ENCODE measurements at regions not wholly inside any gene's neighbourhood (a gene's known extent, or its start where the extent isn't known, plus 50 kb on each side); places are given as distances from the start of the nearest gene placed in this dataset.

DNA sequence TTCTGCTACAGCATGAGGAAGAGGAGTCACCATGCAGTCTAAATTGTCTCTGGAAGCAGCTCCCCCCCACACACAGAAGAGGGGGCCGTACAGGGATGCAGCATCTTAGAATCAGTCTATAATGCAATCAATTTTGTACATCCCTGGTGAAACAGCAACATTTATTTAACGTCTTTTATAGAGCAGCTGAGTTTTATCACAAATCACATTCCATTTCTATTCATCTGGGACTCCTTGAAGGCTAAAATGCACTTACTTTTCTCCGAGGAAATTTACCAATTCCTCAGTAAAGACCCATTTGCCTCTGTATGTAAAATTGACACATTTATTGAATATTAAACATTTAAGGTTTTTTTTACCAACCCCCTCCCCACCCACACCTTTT lies 193.9 kb downstream of the PHETA1 start:
- H3K18ac ChIP-seq (ENCODE audit: low read length), result no peak overlapping the region
- H2BK12ac ChIP-seq (ENCODE audit: low read length), result no peak overlapping the region
- no peak overlapping the region for H3K9ac ChIP-seq (ENCODE audit: low read length)
- H3K4me3 ChIP-seq (ENCODE audit: low read depth, low read length), result no peak overlapping the region
- no peak overlapping the region for H2AK5ac ChIP-seq (ENCODE audit: low read length)
- no peaks in the 10 kb centered on the region for H3K36me3 ChIP-seq (ENCODE audit: control insufficient read depth in 1 of 2, insufficient read depth in 2 of 2, low read length in 2 of 2)
- H3K4me1 ChIP-seq (ENCODE audit: control insufficient read depth in 1 of 2, insufficient read depth in 2 of 2, low read length in 2 of 2), result peaks cover 0 to 3% of the 10 kb centered on the region in 2 experiments
- H4K91ac ChIP-seq (ENCODE audit: low read depth, low read length), result no peak overlapping the region
- no peak overlapping the region for H3K4ac ChIP-seq (ENCODE audit: low read depth, low read length)
- no peak overlapping the region for H3K27ac ChIP-seq (ENCODE audit: low read depth, low read length)
- no peak overlapping the region for H3K23ac ChIP-seq (ENCODE audit: low read length)
- no peak overlapping the region for H4K12ac ChIP-seq (ENCODE audit: low read depth, low read length)
- no peaks in the 10 kb centered on the region for H3K79me2 ChIP-seq (ENCODE audit: control insufficient read depth, insufficient read depth, low read length, poor library complexity)
- no peak overlapping the region for H3K4me2 ChIP-seq (ENCODE audit: low read length)
- no peak overlapping the region for H2AFZ ChIP-seq (ENCODE audit: insufficient read depth, low read length, poor library complexity)
- H3K14ac ChIP-seq (ENCODE audit: low read length), result no peak overlapping the region
- DNase-seq, result no peak
- H2BK120ac ChIP-seq (ENCODE audit: insufficient read depth, low read length, poor library complexity), result no peak overlapping the region
- no peak overlapping the region for H2BK5ac ChIP-seq (ENCODE audit: low read depth, low read length, poor library complexity)
- H4K8ac ChIP-seq (ENCODE audit: low read depth, low read length), result no peak overlapping the region
- no peaks in the 10 kb centered on the region for H3K27me3 ChIP-seq (ENCODE audit: insufficient read depth, low read length)
- H3K9me3 ChIP-seq (ENCODE audit: insufficient read depth, low read depth, low read length), result no peaks in the 10 kb centered on the region
- H3K79me1 ChIP-seq (ENCODE audit: low read length), result no peaks in the 10 kb centered on the region
- no CpG with 5 or more reads among the region's 3 CpGs for WGBS (ENCODE audit: extremely low coverage, insufficient coverage, insufficient read length)

DNA sequence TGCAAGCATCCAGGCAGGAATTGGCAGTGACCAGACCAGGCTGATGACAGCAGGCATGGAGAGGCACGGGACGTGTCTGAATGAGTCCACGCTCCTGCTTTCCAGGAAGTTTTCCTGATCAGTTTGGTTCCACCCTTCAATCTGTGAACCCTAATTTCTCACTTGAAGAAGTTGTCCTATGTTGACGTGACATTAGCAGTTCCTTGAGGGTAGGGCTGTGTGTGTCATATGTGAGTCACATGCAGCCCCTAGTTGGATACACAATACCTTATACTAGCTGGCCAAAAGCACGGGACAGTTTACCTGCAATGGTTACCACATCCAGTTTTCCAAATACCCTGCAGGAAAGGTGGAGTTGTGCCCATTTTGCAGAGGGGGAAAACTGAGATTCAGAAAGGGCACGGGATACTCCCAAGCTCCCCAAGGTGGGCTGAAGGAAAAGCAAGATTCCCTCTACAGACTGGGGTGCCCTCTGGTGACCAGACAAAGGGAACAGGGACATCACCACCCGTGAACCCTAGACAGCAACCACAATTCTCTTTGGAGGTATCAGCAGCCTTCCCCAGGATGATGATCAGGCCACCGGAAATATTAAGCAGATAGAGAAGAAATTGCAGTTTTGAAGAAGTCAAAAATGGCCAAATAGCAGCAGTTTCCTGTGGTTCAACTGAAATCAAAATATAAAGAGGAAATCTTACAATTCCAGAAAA lies 194.5 kb downstream of the PHETA1 start:
- no peak overlapping the region for H2AFZ ChIP-seq (ENCODE audit: insufficient read depth, low read length, poor library complexity)
- no peak overlapping the region for H2BK12ac ChIP-seq (ENCODE audit: low read length)
- H3K23ac ChIP-seq (ENCODE audit: low read length), result no peak overlapping the region
- H2BK5ac ChIP-seq (ENCODE audit: low read depth, low read length, poor library complexity), result no peak overlapping the region
- H4K91ac ChIP-seq (ENCODE audit: low read depth, low read length), result no peak overlapping the region
- H3K14ac ChIP-seq (ENCODE audit: low read length), result no peak overlapping the region
- no peak overlapping the region for H4K12ac ChIP-seq (ENCODE audit: low read depth, low read length)
- no peak overlapping the region for H2BK120ac ChIP-seq (ENCODE audit: insufficient read depth, low read length, poor library complexity)
- no peak overlapping the region for H3K4me3 ChIP-seq (ENCODE audit: low read depth, low read length)
- no peak overlapping the region for H3K4ac ChIP-seq (ENCODE audit: low read depth, low read length)
- no peaks in the 10 kb centered on the region for H3K36me3 ChIP-seq (ENCODE audit: control insufficient read depth in 1 of 2, insufficient read depth in 2 of 2, low read length in 2 of 2)
- no peaks in the 10 kb centered on the region for H3K79me2 ChIP-seq (ENCODE audit: control insufficient read depth, insufficient read depth, low read length, poor library complexity)
- H3K9me3 ChIP-seq (ENCODE audit: insufficient read depth, low read depth, low read length), result no peaks in the 10 kb centered on the region
- H3K27me3 ChIP-seq (ENCODE audit: insufficient read depth, low read length), result no peaks in the 10 kb centered on the region
- no peak overlapping the region for H4K8ac ChIP-seq (ENCODE audit: low read depth, low read length)
- H3K79me1 ChIP-seq (ENCODE audit: low read length), result no peaks in the 10 kb centered on the region
- H3K18ac ChIP-seq (ENCODE audit: low read length), result no peak overlapping the region
- no peak overlapping the region for H3K9ac ChIP-seq (ENCODE audit: low read length)
- peaks cover 0 to 3% of the 10 kb centered on the region in 2 experiments for H3K4me1 ChIP-seq (ENCODE audit: control insufficient read depth in 1 of 2, insufficient read depth in 2 of 2, low read length in 2 of 2)
- no peak overlapping the region for H3K4me2 ChIP-seq (ENCODE audit: low read length)
- no CpG with 5 or more reads among the region's 8 CpGs for WGBS (ENCODE audit: extremely low coverage, insufficient coverage, insufficient read length)
- no peak overlapping the region for H2AK5ac ChIP-seq (ENCODE audit: low read length)
- H3K27ac ChIP-seq (ENCODE audit: low read depth, low read length), result no peak overlapping the region
- DNase-seq, result no peak

DNA sequence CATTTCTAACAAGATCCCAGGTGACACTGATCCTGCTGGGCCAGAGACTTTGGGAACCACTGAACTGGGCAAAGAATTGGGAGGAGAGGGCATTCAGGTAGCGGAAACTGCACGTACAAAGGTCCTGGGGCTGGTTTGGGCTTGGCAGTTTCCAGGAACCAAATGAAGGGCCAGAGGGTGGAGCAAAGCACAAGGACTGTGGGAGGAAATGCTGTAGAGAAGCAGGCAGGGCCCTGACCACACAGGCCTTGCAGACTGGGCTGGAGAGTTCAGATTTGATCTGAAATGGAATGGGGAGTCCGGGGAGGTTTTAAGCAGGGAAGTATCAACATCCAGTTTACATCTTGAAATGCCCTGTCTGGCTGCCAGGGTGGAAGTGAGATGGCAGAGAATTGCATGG lies 195.1 kb downstream of the PHETA1 start:
- H2BK12ac ChIP-seq (ENCODE audit: low read length), result no peak overlapping the region
- no peak overlapping the region for H3K9ac ChIP-seq (ENCODE audit: low read length)
- H3K4me2 ChIP-seq (ENCODE audit: low read length), result no peak overlapping the region
- no peak overlapping the region for H2BK120ac ChIP-seq (ENCODE audit: insufficient read depth, low read length, poor library complexity)
- no peaks in the 10 kb centered on the region for H3K79me2 ChIP-seq (ENCODE audit: control insufficient read depth, insufficient read depth, low read length, poor library complexity)
- H3K9me3 ChIP-seq (ENCODE audit: insufficient read depth, low read depth, low read length), result no peaks in the 10 kb centered on the region
- no peak overlapping the region for H4K12ac ChIP-seq (ENCODE audit: low read depth, low read length)
- no peak overlapping the region for H4K8ac ChIP-seq (ENCODE audit: low read depth, low read length)
- no peak overlapping the region for H3K14ac ChIP-seq (ENCODE audit: low read length)
- no peaks in the 10 kb centered on the region for H3K27me3 ChIP-seq (ENCODE audit: insufficient read depth, low read length)
- H2AFZ ChIP-seq (ENCODE audit: insufficient read depth, low read length, poor library complexity), result no peak overlapping the region
- H3K27ac ChIP-seq (ENCODE audit: low read depth, low read length), result no peak overlapping the region
- DNase-seq, result no peak
- no peak overlapping the region for H3K18ac ChIP-seq (ENCODE audit: low read length)
- peaks cover 0 to 3% of the 10 kb centered on the region in 2 experiments for H3K4me1 ChIP-seq (ENCODE audit: control insufficient read depth in 1 of 2, insufficient read depth in 2 of 2, low read length in 2 of 2)
- no peak overlapping the region for H2BK5ac ChIP-seq (ENCODE audit: low read depth, low read length, poor library complexity)
- H3K4me3 ChIP-seq (ENCODE audit: low read depth, low read length), result no peak overlapping the region
- H4K91ac ChIP-seq (ENCODE audit: low read depth, low read length), result no peak overlapping the region
- H3K79me1 ChIP-seq (ENCODE audit: low read length), result no peaks in the 10 kb centered on the region
- no CpG with 5 or more reads among the region's 3 CpGs for WGBS (ENCODE audit: extremely low coverage, insufficient coverage, insufficient read length)
- no peak overlapping the region for H3K4ac ChIP-seq (ENCODE audit: low read depth, low read length)
- no peak overlapping the region for H3K23ac ChIP-seq (ENCODE audit: low read length)
- no peaks in the 10 kb centered on the region for H3K36me3 ChIP-seq (ENCODE audit: control insufficient read depth in 1 of 2, insufficient read depth in 2 of 2, low read length in 2 of 2)
- H2AK5ac ChIP-seq (ENCODE audit: low read length), result no peak overlapping the region

DNA sequence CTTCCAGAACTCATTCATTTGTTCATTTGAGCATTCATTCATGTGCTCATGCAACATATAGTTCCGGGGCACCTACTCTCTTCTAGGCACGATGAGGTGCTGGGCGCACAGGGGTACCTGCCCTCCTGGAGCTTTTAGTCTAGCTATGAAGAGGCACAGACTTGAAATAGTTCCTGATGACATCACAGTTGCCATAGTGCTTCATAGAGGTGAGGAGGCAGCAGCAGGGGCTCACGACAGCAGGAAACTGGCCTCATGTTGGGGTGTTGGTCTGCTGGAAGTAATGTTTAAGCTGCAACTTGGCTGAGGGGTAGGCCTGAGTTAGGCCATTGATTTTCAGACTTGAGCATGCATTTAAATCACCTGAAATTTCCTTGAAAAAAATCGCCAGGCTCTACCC lies 195.5 kb downstream of the PHETA1 start:
- no peak overlapping the region for H4K91ac ChIP-seq (ENCODE audit: low read depth, low read length)
- H3K4me2 ChIP-seq (ENCODE audit: low read length), result no peak overlapping the region
- H3K4me3 ChIP-seq (ENCODE audit: low read depth, low read length), result no peak overlapping the region
- H3K4ac ChIP-seq (ENCODE audit: low read depth, low read length), result no peak overlapping the region
- no peak overlapping the region for H2BK12ac ChIP-seq (ENCODE audit: low read length)
- H2BK5ac ChIP-seq (ENCODE audit: low read depth, low read length, poor library complexity), result no peak overlapping the region
- H3K79me2 ChIP-seq (ENCODE audit: control insufficient read depth, insufficient read depth, low read length, poor library complexity), result no peaks in the 10 kb centered on the region
- no CpG with 5 or more reads among the region's 5 CpGs for WGBS (ENCODE audit: extremely low coverage, insufficient coverage, insufficient read length)
- no peaks in the 10 kb centered on the region for H3K27me3 ChIP-seq (ENCODE audit: insufficient read depth, low read length)
- no peak overlapping the region for H3K27ac ChIP-seq (ENCODE audit: low read depth, low read length)
- no peaks in the 10 kb centered on the region for H3K79me1 ChIP-seq (ENCODE audit: low read length)
- H3K18ac ChIP-seq (ENCODE audit: low read length), result no peak overlapping the region
- no peak overlapping the region for H3K9ac ChIP-seq (ENCODE audit: low read length)
- H3K14ac ChIP-seq (ENCODE audit: low read length), result no peak overlapping the region
- no peak overlapping the region for H2AK5ac ChIP-seq (ENCODE audit: low read length)
- H3K23ac ChIP-seq (ENCODE audit: low read length), result no peak overlapping the region
- no peak overlapping the region for H4K8ac ChIP-seq (ENCODE audit: low read depth, low read length)
- DNase-seq, result no peak
- no peaks in the 10 kb centered on the region for H3K9me3 ChIP-seq (ENCODE audit: insufficient read depth, low read depth, low read length)
- H2BK120ac ChIP-seq (ENCODE audit: insufficient read depth, low read length, poor library complexity), result no peak overlapping the region
- H2AFZ ChIP-seq (ENCODE audit: insufficient read depth, low read length, poor library complexity), result no peak overlapping the region
- no peaks in the 10 kb centered on the region for H3K4me1 ChIP-seq (ENCODE audit: control insufficient read depth in 1 of 2, insufficient read depth in 2 of 2, low read length in 2 of 2)
- no peaks in the 10 kb centered on the region for H3K36me3 ChIP-seq (ENCODE audit: control insufficient read depth in 1 of 2, insufficient read depth in 2 of 2, low read length in 2 of 2)
- no peak overlapping the region for H4K12ac ChIP-seq (ENCODE audit: low read depth, low read length)
